HG03442 (cell line): ENCODE measurements at regions not wholly inside any gene's neighbourhood (a gene's known extent, or its start where the extent isn't known, plus 50 kb on each side); places are given as distances from the start of the nearest gene placed in this dataset.

Source experiments
- ATAC-seq: cut with Tn5 transposase; IDR thresholded peaks from one replicate; pipeline ENCODE4 v1.9.1; 2021; ENCODE audit warnings: mild to moderate bottlenecking, moderate library complexity; ENCODE audit not compliant: unreplicated experiment

- no peak for ATAC-seq
These were observed 193.5 kb downstream of the ANXA2 start for GRCh38 chr15:60204131-60204885.

GRCh38 chr15:60208709-60209108 lies 189.1 kb downstream of the ANXA2 start:
- no peak for ATAC-seq

GRCh38 chr15:60212536-60212935 lies 185.2 kb downstream of the ANXA2 start:
- no peak for ATAC-seq

GRCh38 chr15:60213377-60214000 lies 184.3 kb downstream of the ANXA2 start:
- ATAC-seq = no peak

GRCh38 chr15:60214201-60214600 lies 183.6 kb downstream of the ANXA2 start:
- no peak for ATAC-seq

GRCh38 chr15:60215225-60215963 lies 182.4 kb downstream of the ANXA2 start:
- ATAC-seq = no peak

GRCh38 chr15:60217161-60217560 lies 180.6 kb downstream of the ANXA2 start:
- no peak for ATAC-seq

GRCh38 chr15:60218256-60218655 lies 179.5 kb downstream of the ANXA2 start:
- no peak for ATAC-seq

GRCh38 chr15:60219866-60220265 lies 177.9 kb downstream of the ANXA2 start:
- no peak for ATAC-seq

- no peak for ATAC-seq
These were observed 176.4 kb downstream of the ANXA2 start for GRCh38 chr15:60221356-60221755.

- no peak for ATAC-seq
These were observed 175.4 kb downstream of the ANXA2 start for GRCh38 chr15:60222404-60222803.

GRCh38 chr15:60223176-60223575 lies 174.6 kb downstream of the ANXA2 start:
- no peak for ATAC-seq

GRCh38 chr15:60226924-60227323 lies 170.9 kb downstream of the ANXA2 start:
- ATAC-seq = no peak

- ATAC-seq = no peak
These were observed 169.7 kb downstream of the ANXA2 start for GRCh38 chr15:60228101-60228500.

- ATAC-seq = no peak
These were observed 169.2 kb downstream of the ANXA2 start for GRCh38 chr15:60228619-60229018.

- ATAC-seq = no peak
These were observed 161.7 kb downstream of the ANXA2 start for GRCh38 chr15:60235951-60236710.

GRCh38 chr15:60237446-60237845 lies 160.3 kb downstream of the ANXA2 start:
- no peak for ATAC-seq

- ATAC-seq = no peak
These were observed 154.0 kb downstream of the ANXA2 start for GRCh38 chr15:60243769-60244168.

- no peak for ATAC-seq
These were observed 153.0 kb downstream of the ANXA2 start for GRCh38 chr15:60244813-60245212.

- ATAC-seq = no peak
These were observed 147.5 kb downstream of the ANXA2 start for GRCh38 chr15:60250316-60250715.
